Gastroesophageal sphincter (tissue), 3 donors: ENCODE measurements at regions not wholly inside any gene's neighbourhood (a gene's known extent, or its start where the extent isn't known, plus 50 kb on each side); places are given as distances from the start of the nearest gene placed in this dataset.

Source experiments
- CTCF ChIP-seq, 4 experiments: fragments of 200-600 bp in 2 of 4; fragments of 450-650 bp in 2 of 4; sonication (generic) in 1 of 4; IDR thresholded peaks; one replicate each; pipeline ENCODE4 v1.5.1; 2017 to 2019; ENCODE audit warnings: antibody characterized with exemption in 4 of 4, mild to moderate bottlenecking in 2 of 4, moderate library complexity in 2 of 4
- EP300 ChIP-seq: sonication (generic); formaldehyde crosslinking; IDR thresholded peaks from one replicate; pipeline ENCODE4 v1.6.1; 2017; ENCODE audit warnings: antibody characterized with exemption, mild to moderate bottlenecking
- POLR2A ChIP-seq, 2 donors: fragments of 450-650 bp; IDR thresholded peaks; one replicate each; pipeline ENCODE4 v1.6.1; 2017; ENCODE audit warnings: antibody characterized with exemption in 2 of 2, mild to moderate bottlenecking in 2 of 2, moderate library complexity in 1 of 2
- POLR2AphosphoS5 ChIP-seq: sonication (generic); formaldehyde crosslinking; IDR thresholded peaks from one replicate; pipeline ENCODE4 v1.6.1; 2017; ENCODE audit warnings: antibody characterized with exemption

DNA sequence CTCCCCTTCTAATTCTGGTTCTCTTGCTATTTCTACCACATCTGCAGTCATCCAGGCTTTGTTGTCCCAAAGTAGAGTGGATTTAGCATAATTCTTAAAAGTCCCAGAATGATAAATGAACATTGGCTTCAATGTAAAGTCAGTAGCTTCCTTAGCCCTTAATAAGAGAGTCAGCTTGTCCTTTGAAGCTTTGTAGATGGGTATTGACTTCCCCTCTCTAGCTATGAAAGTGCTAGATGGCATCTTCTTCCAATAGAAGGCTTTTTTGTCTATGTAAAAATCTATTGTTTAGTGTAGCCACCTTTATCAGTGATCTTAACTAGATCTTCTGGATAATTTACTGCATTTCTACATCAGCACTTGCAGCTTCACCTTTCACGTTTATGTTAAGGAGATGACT lies 181.4 kb upstream of the B3GALT2 start:
- TF ChIP-seq CTCF (IDR thresholded peaks at IDR 0.05) (no peak), POLR2AphosphoS5 (no peak), EP300 (no peak), POLR2A (IDR thresholded peaks at IDR 0.05) (no peak)
